Endothelial cell of umbilical vein (primary cell): ENCODE measurements at regions not wholly inside any gene's neighbourhood (a gene's known extent, or its start where the extent isn't known, plus 50 kb on each side); places are given as distances from the start of the nearest gene placed in this dataset.

Experiments
- BruUV-seq: library from RNA; stranded (reverse); fragments of 400-500 nt; replicated peaks from 2 replicates; lab custom pipeline; 2021; lab: Mats Ljungman, UMichigan
- CTCF ChIA-PET: fragments of 300-600, 350-600 bp; sonication (Branson Sonifier 250); formaldehyde crosslinking; loops from one replicate; lab custom pipeline; 2021; ENCODE audit warnings: antibody characterized with exemption, inconsistent platforms; lab: Charles Lee
- POLR2A ChIA-PET: fragments of 300-600, 350-600 bp; sonication (Branson Sonifier 250); formaldehyde crosslinking; loops from one replicate; lab custom pipeline; 2021; ENCODE audit warnings: antibody characterized with exemption, inconsistent platforms; lab: Charles Lee
- DNase-seq: peaks from one replicate; pipeline ENCODE4 v3.0.0-alpha.2; 2011; ENCODE audit warnings: low read depth, low spot score
- FAIRE-seq: peaks from 2 replicates; lab custom pipeline; 2011; peaks lifted over from hg19 to GRCh38; lab: Jason Lieb, UNC
- H2AFZ ChIP-seq: 2 replicates; pipeline ENCODE4 v1.6.0; 2012; ENCODE audit warnings: low read depth, low read length, control low read depth, inconsistent platforms
- H3K27ac ChIP-seq: 2 replicates; pipeline ENCODE4 v1.5.1; 2011; ENCODE audit warnings: low read depth, mild to moderate bottlenecking, control low read depth, low read length, moderate library complexity; ENCODE audit not compliant: insufficient read depth
- H3K27me3 ChIP-seq, 2 experiments: 2 replicates each; pipeline versions ENCODE4 v1.6.0 to v1.6.1; 2011; ENCODE audit warnings: low read length in 2 of 2, mixed read lengths in 1 of 2; ENCODE audit not compliant: control insufficient read depth in 2 of 2, insufficient read depth in 2 of 2
- H3K36me3 ChIP-seq, 2 experiments: 2 replicates in 1 of 2; 3 replicates in 1 of 2; pipeline ENCODE4 v1.5.1; 2011; ENCODE audit warnings: low read length in 2 of 2, mild to moderate bottlenecking in 1 of 2, moderate library complexity in 1 of 2; ENCODE audit not compliant: control insufficient read depth in 2 of 2, insufficient read depth in 2 of 2; ENCODE audit errors: extremely low read depth in 1 of 2
- H3K4me1 ChIP-seq: 3 replicates; pipeline ENCODE4 v1.5.1; 2011; ENCODE audit warnings: mild to moderate bottlenecking, low read length; ENCODE audit not compliant: control insufficient read depth, insufficient read depth; ENCODE audit errors: extremely low read depth
- H3K4me2 ChIP-seq: 2 replicates; pipeline ENCODE4 v1.6.1; 2011; ENCODE audit warnings: low read length, control low read depth, mixed read lengths; ENCODE audit not compliant: insufficient read depth
- H3K4me3 ChIP-seq, 3 experiments: fragments of 200-600 bp in 1 of 3; sonication (generic), shearing (Covaris generic) in 1 of 3; replicated peaks in 1 of 3; 2 replicates each; pipeline ENCODE4 v1.5.1; 2011 to 2016; ENCODE audit warnings: control low read depth in 3 of 3, low read length in 3 of 3, mild to moderate bottlenecking in 2 of 3, inconsistent platforms in 1 of 3, low read depth in 1 of 3, moderate library complexity in 1 of 3; ENCODE audit not compliant: insufficient read depth in 1 of 3
- H3K79me2 ChIP-seq: 2 replicates; pipeline ENCODE4 v1.6.0; 2012; ENCODE audit warnings: low read length, inconsistent platforms; ENCODE audit not compliant: control insufficient read depth, insufficient read depth
- H3K9ac ChIP-seq: replicated peaks from 2 replicates; pipeline ENCODE3; 2011; ENCODE audit warnings: low read length, control low read depth; ENCODE audit not compliant: insufficient read depth; ENCODE audit errors: extremely low read depth
- H3K9me1 ChIP-seq: replicated peaks from 3 replicates; pipeline ENCODE4 v1.6.0; 2011; ENCODE audit warnings: mild to moderate bottlenecking, low read length; ENCODE audit not compliant: control insufficient read depth, insufficient read depth; ENCODE audit errors: extremely low read depth
- H3K9me3 ChIP-seq: replicated peaks from 2 replicates; pipeline ENCODE4 v1.5.1; 2012; ENCODE audit warnings: low read length, inconsistent platforms; ENCODE audit not compliant: control insufficient read depth, insufficient read depth
- H4K20me1 ChIP-seq: replicated peaks from 2 replicates; pipeline ENCODE3; 2011; ENCODE audit warnings: mild to moderate bottlenecking, low read length; ENCODE audit not compliant: control insufficient read depth, insufficient read depth; ENCODE audit errors: extremely low read depth
- EZH2 ChIP-seq: IDR thresholded peaks from 2 replicates; pipeline ENCODE4 v1.6.1; 2012; ENCODE audit warnings: borderline replicate concordance, low read depth, mild to moderate bottlenecking, moderate library complexity, low read length, inconsistent platforms; ENCODE audit not compliant: severe bottlenecking
- FOS ChIP-seq: IDR thresholded peaks from 2 replicates; pipeline ENCODE4 v1.6.1; 2011; ENCODE audit warnings: mild to moderate bottlenecking, low read length, moderate library complexity, borderline replicate concordance; ENCODE audit not compliant: insufficient read depth
- GATA2 ChIP-seq: IDR thresholded peaks from 2 replicates; pipeline ENCODE4 v1.7.0; 2011; ENCODE audit warnings: low read depth, mild to moderate bottlenecking, moderate library complexity, mixed read lengths, low read length; ENCODE audit not compliant: insufficient read length, insufficient read depth
- JUN ChIP-seq: IDR thresholded peaks from 2 replicates; pipeline ENCODE4 v1.6.1; 2011; ENCODE audit warnings: borderline replicate concordance, low read depth; ENCODE audit not compliant: insufficient read length, insufficient read depth
- MAX ChIP-seq: IDR thresholded peaks from 2 replicates; pipeline ENCODE4 v1.6.1; 2011; ENCODE audit not compliant: insufficient read depth, insufficient read length
- MYC ChIP-seq: IDR thresholded peaks from one replicate; pipeline ENCODE4 v1.6.1; 2011; ENCODE audit warnings: mild to moderate bottlenecking, low read depth, low read length
- POLR2A ChIP-seq: IDR thresholded peaks from 2 replicates; pipeline ENCODE4 v1.6.1; 2012; ENCODE audit warnings: low read depth, mild to moderate bottlenecking, control low read depth, low read length
- POLR2AphosphoS5 ChIP-seq: IDR thresholded peaks from 2 replicates; pipeline ENCODE4 v1.6.1; 2012; ENCODE audit warnings: low read depth, mild to moderate bottlenecking, control low read depth, low read length, moderate library complexity; ENCODE audit not compliant: insufficient read depth
- dilution Hi-C: fragments of 300-500 bp; cut with MboI; formaldehyde crosslinking; loops from one replicate; pipeline ENCODE4 v1.15.0; 2019; ENCODE audit warnings: low sequenced_read_pairs; ENCODE audit not compliant: extremely low pct_ligation_motif_present
- intact Hi-C: fragments of 100-400 bp; cut with micrococcal nuclease; formaldehyde crosslinking; loops from one replicate; pipeline ENCODE4 v1.10.0; 2022
- TF ChIP-seq, protein P1 (sequence below), 2 donors: IDR thresholded peaks; 1 replicate in 1 of 2; 2 replicates in 1 of 2; pipeline ENCODE4 v1.5.1; 2011; ENCODE audit warnings: low read length in 2 of 2, mild to moderate bottlenecking in 2 of 2, moderate library complexity in 2 of 2, control low read depth in 1 of 2, inconsistent platforms in 1 of 2, low read depth in 1 of 2; ENCODE audit not compliant: insufficient read depth in 1 of 2; ENCODE audit errors: extremely low read depth in 1 of 2

DNA sequence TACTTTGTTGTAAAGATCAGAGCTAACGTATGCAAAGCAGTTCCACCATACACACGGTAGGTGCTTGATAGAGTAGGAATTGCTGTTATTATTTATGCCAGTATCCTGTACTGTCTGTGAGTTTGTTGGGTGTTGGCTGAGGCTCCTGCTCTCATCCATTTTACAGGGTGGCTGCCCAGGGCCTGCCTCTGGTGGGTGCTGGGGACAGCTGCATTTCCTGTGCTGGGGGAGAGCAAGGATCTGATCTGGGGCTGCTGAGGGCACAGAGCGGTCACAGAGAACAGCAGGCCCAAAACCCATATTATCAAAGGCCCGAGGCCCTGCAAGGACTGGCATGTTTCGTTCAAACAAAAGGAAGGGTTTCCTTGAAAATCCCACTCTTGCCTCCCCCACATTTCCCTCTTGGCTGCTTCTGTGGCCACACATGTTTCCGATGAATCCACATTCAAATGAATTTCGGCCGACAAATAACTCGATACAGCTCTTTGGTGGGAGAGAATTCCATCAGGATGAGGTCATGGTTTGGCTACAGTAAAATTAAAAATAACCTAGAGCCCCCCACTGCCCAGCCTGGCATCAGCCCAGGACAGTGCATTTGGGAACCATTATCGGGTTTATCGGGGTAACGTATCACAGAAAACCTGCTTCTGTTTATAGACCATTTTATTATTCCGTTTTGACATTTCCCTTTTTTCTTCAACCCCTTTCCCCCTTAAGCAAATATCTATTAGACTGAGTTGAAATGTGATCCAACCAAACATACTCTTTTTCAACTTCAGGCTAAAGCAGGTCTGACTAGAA lies 143.4 kb downstream of the CYRIA start:
- ChIA-PET POLR2A (no interaction called here), CTCF (no interaction called here)
- Histone ChIP-seq H3K9ac (no peak overlapping the region), H3K4me1 (no peaks in the 10 kb centered on the region), H3K4me2 (no peak overlapping the region), H3K4me3 (no peak overlapping the region), H3K36me3 (no peaks in the 10 kb centered on the region), H3K79me2 (no peaks in the 10 kb centered on the region), H3K9me1 (no peaks in the 10 kb centered on the region), H3K27ac (no peak overlapping the region), H4K20me1 (no peaks in the 10 kb centered on the region), H3K27me3 (peaks cover 2 to 7% of the 10 kb centered on the region in 2 experiments), H2AFZ (no peak overlapping the region), H3K9me3 (no peaks in the 10 kb centered on the region)
- DNase-seq (no peak), FAIRE-seq (no peak)
- TF ChIP-seq FOS (no peak), JUN (no peak), EZH2 (no peak), MAX (no peak), POLR2A (no peak), GATA2 (no peak), POLR2AphosphoS5 (no peak), MYC (no peak)
- TF ChIP-seq, protein P1, sequence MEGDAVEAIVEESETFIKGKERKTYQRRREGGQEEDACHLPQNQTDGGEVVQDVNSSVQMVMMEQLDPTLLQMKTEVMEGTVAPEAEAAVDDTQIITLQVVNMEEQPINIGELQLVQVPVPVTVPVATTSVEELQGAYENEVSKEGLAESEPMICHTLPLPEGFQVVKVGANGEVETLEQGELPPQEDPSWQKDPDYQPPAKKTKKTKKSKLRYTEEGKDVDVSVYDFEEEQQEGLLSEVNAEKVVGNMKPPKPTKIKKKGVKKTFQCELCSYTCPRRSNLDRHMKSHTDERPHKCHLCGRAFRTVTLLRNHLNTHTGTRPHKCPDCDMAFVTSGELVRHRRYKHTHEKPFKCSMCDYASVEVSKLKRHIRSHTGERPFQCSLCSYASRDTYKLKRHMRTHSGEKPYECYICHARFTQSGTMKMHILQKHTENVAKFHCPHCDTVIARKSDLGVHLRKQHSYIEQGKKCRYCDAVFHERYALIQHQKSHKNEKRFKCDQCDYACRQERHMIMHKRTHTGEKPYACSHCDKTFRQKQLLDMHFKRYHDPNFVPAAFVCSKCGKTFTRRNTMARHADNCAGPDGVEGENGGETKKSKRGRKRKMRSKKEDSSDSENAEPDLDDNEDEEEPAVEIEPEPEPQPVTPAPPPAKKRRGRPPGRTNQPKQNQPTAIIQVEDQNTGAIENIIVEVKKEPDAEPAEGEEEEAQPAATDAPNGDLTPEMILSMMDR (IDR thresholded peaks at IDR 0.05; ENCODE audit: extremely low read depth in 1 of 2, insufficient read depth in 1 of 2, low read depth in 1 of 2, low read length in 2 of 2) = no peak
- BruUV-seq = no TSS peak
- intact Hi-C loops = no loop called here
- dilution Hi-C loops = no loop called here
